ENCODE measurements at regions not wholly inside any gene's neighbourhood (a gene's known extent, or its start where the extent isn't known, plus 50 kb on each side); places are given as distances from the start of the nearest gene placed in this dataset.

DNA sequence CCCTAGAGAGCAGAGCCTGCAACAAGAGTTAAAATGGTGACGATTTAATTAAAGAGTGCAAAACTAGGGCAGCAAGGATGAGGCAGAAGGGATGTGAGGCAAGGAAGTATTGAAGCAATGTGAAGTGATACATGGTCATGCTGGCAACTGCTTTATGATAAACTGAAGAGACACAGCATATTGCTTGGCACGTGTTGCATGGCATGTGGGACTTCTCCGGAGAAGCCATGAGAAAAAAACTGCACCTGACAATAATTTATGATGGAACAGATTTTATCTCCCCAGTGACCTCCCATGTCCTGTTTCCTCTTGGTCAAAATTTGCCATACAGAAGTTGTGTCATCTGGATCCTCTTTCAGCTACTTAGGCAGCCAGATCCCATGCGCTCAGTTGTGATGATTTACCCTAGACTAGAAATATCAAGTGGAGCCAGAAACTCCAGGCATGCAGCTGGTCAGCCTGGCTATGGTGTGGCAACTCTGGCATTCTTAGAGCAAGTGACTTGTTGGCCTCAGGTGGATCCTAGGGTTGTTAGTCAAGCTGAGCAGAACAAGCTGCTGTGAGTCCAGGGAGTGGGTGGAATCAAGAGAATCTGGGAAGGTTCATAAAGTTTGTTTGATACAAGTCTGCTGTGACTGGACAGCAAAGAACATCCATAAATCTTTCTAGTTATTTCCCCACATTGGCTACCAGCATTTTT, 611.4 kb upstream of the USP24 start:
- H3K4me1 ChIP-seq (ENCODE audit: insufficient read depth, low read length) = peaks cover 14% of the 10 kb centered on the region
- no peaks in the 10 kb centered on the region for H4K20me1 ChIP-seq (ENCODE audit: low read length)
- no peaks in the 10 kb centered on the region for H3F3A ChIP-seq (ENCODE audit: low read length, unreplicated experiment)
- no peak for DNase-seq
- CTCF ChIA-PET = no interaction called here
- H3K36me3 ChIP-seq (ENCODE audit: low read depth, low read length) = no peaks in the 10 kb centered on the region
- BruUV-seq (replicated peaks) = no TSS peak
- no peak overlapping the region for H2AFZ ChIP-seq (ENCODE audit: low read length)
- H3K27ac ChIP-seq (ENCODE audit: low read length) = no peak overlapping the region
- TF ChIP-seq, protein P1, sequence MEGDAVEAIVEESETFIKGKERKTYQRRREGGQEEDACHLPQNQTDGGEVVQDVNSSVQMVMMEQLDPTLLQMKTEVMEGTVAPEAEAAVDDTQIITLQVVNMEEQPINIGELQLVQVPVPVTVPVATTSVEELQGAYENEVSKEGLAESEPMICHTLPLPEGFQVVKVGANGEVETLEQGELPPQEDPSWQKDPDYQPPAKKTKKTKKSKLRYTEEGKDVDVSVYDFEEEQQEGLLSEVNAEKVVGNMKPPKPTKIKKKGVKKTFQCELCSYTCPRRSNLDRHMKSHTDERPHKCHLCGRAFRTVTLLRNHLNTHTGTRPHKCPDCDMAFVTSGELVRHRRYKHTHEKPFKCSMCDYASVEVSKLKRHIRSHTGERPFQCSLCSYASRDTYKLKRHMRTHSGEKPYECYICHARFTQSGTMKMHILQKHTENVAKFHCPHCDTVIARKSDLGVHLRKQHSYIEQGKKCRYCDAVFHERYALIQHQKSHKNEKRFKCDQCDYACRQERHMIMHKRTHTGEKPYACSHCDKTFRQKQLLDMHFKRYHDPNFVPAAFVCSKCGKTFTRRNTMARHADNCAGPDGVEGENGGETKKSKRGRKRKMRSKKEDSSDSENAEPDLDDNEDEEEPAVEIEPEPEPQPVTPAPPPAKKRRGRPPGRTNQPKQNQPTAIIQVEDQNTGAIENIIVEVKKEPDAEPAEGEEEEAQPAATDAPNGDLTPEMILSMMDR (conservative IDR thresholded peaks at IDR 0.05; ENCODE audit: low read depth, low read length) = no peak
- TF ChIP-seq EZH2phosphoT487 (IDR thresholded peaks at IDR 0.05; ENCODE audit: borderline replicate concordance, low read length) (no peak), EZH2 (IDR thresholded peaks at IDR 0.05; ENCODE audit: low read length, unreplicated experiment) (no peak)
- no peaks in the 10 kb centered on the region for H3K9me3 ChIP-seq (ENCODE audit: low read length)
- intact Hi-C loops (cut with micrococcal nuclease) = no loop called here
- no peaks in the 10 kb centered on the region for H3K27me3 ChIP-seq (ENCODE audit: low read length)
- no peaks in the 10 kb centered on the region for H3K79me2 ChIP-seq (ENCODE audit: low read length)
- H3K9me2 ChIP-seq (replicated peaks; ENCODE audit: low read length) = no peaks in the 10 kb centered on the region
- no peak overlapping the region for H3K4me3 ChIP-seq (ENCODE audit: low read length)
- POLR2A ChIA-PET (ENCODE audit: unreplicated experiment) = no interaction called here
- no peak overlapping the region for H3K4me2 ChIP-seq (ENCODE audit: low read length)
- ATAC-seq = no peak
- no peak overlapping the region for H3K9ac ChIP-seq (ENCODE audit: low read length)

DNA sequence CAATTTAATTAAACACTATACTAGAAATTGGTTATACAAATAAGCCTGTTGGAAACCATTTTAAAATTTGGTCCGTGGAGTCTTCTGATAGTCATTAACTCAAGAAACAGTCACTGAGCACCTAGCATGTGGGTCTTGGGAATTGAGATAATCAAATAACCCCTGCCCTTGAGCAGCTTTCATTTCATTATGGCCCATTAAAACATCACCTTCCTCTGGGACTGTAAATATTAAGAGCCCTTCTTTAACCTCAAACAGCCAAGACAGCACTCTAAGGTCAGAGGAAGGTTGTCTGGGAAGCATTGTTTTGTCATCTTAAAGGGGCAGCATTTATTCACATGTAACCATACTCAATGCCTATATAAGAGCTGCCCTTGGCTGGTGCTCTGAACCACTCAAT, 610.3 kb upstream of the USP24 start:
- H3K36me3 ChIP-seq (ENCODE audit: low read depth, low read length) = no peaks in the 10 kb centered on the region
- CTCF ChIA-PET = no interaction called here
- H3K9ac ChIP-seq (ENCODE audit: low read length) = no peak overlapping the region
- H3K79me2 ChIP-seq (ENCODE audit: low read length) = no peaks in the 10 kb centered on the region
- no peaks in the 10 kb centered on the region for H4K20me1 ChIP-seq (ENCODE audit: low read length)
- intact Hi-C loops (cut with micrococcal nuclease) = no loop called here
- no peak overlapping the region for H3K4me3 ChIP-seq (ENCODE audit: low read length)
- no peak overlapping the region for H3K27ac ChIP-seq (ENCODE audit: low read length)
- no peaks in the 10 kb centered on the region for H3K9me2 ChIP-seq (replicated peaks; ENCODE audit: low read length)
- no peak for TF ChIP-seq EZH2 (IDR thresholded peaks at IDR 0.05; ENCODE audit: low read length, unreplicated experiment)
- no peak for TF ChIP-seq EZH2phosphoT487 (IDR thresholded peaks at IDR 0.05; ENCODE audit: borderline replicate concordance, low read length)
- TF ChIP-seq, protein P1 (conservative IDR thresholded peaks at IDR 0.05; ENCODE audit: low read depth, low read length) = no peak
- no peak for DNase-seq
- H2AFZ ChIP-seq (ENCODE audit: low read length) = no peak overlapping the region
- no TSS peak for BruUV-seq (replicated peaks)
- no peaks in the 10 kb centered on the region for H3K27me3 ChIP-seq (ENCODE audit: low read length)
- peaks cover 21% of the 10 kb centered on the region for H3K4me1 ChIP-seq (ENCODE audit: insufficient read depth, low read length)
- POLR2A ChIA-PET (ENCODE audit: unreplicated experiment) = no interaction called here
- no peak overlapping the region for H3K4me2 ChIP-seq (ENCODE audit: low read length)
- ATAC-seq = no peak
- H3K9me3 ChIP-seq (ENCODE audit: low read length) = no peaks in the 10 kb centered on the region
- H3F3A ChIP-seq (ENCODE audit: low read length, unreplicated experiment) = no peaks in the 10 kb centered on the region

DNA sequence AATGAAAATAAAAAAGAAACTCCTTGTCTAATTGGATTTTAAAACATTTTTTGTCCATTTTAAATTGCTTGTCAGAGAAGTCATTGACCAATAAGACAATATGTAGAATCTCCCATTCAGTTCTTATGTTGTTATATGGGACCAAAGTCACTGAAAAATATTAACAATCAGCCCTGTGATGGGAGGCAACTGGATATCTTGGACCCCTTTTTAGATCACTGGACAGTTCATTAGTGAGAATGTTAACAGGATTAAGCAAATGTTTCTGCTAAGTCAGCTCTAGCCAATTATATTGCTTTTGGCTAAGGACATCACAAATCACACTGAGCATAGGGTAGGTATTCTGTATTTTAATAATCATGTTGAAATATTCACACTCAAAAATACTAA, 609.1 kb upstream of the USP24 start:
- H3K27ac ChIP-seq (ENCODE audit: low read length) = no peak overlapping the region
- ChIA-PET POLR2A (ENCODE audit: unreplicated experiment) (no interaction called here), CTCF (no interaction called here)
- intact Hi-C loops (cut with micrococcal nuclease) = no loop called here
- H3K9me2 ChIP-seq (replicated peaks; ENCODE audit: low read length) = no peaks in the 10 kb centered on the region
- H3F3A ChIP-seq (ENCODE audit: low read length, unreplicated experiment) = no peaks in the 10 kb centered on the region
- no peaks in the 10 kb centered on the region for H3K79me2 ChIP-seq (ENCODE audit: low read length)
- BruUV-seq (replicated peaks) = no TSS peak
- H3K9ac ChIP-seq (ENCODE audit: low read length) = no peak overlapping the region
- TF ChIP-seq EZH2 (IDR thresholded peaks at IDR 0.05; ENCODE audit: low read length, unreplicated experiment) (no peak), EZH2phosphoT487 (IDR thresholded peaks at IDR 0.05; ENCODE audit: borderline replicate concordance, low read length) (no peak)
- TF ChIP-seq, protein P1 (conservative IDR thresholded peaks at IDR 0.05; ENCODE audit: low read depth, low read length) = no peak
- no peaks in the 10 kb centered on the region for H3K36me3 ChIP-seq (ENCODE audit: low read depth, low read length)
- no peaks in the 10 kb centered on the region for H4K20me1 ChIP-seq (ENCODE audit: low read length)
- no peak for ATAC-seq
- H3K27me3 ChIP-seq (ENCODE audit: low read length) = no peaks in the 10 kb centered on the region
- no peak overlapping the region for H2AFZ ChIP-seq (ENCODE audit: low read length)
- no peak overlapping the region for H3K4me2 ChIP-seq (ENCODE audit: low read length)
- no peaks in the 10 kb centered on the region for H3K9me3 ChIP-seq (ENCODE audit: low read length)
- DNase-seq = no peak
- H3K4me1 ChIP-seq (ENCODE audit: insufficient read depth, low read length) = peaks cover 21% of the 10 kb centered on the region
- no peak overlapping the region for H3K4me3 ChIP-seq (ENCODE audit: low read length)
